IMR-90 (cell line): ENCODE measurements at regions not wholly inside any gene's neighbourhood (a gene's known extent, or its start where the extent isn't known, plus 50 kb on each side); places are given as distances from the start of the nearest gene placed in this dataset.

Experiments
- CTCF ChIP-seq: conservative IDR thresholded peaks from 2 replicates; pipeline ENCODE4 v1.5.1; 2012; ENCODE audit warnings: mild to moderate bottlenecking, low read depth, low read length, improper control_type of control experiment
- MXI1 ChIP-seq: IDR thresholded peaks from 2 replicates; pipeline ENCODE4 v1.6.1; 2012; ENCODE audit warnings: low read depth, mild to moderate bottlenecking, low read length, moderate library complexity, borderline replicate concordance
- POLR2A ChIP-seq: IDR thresholded peaks from 2 replicates; pipeline ENCODE4 v1.6.1; 2012; ENCODE audit warnings: mild to moderate bottlenecking, low read depth, low read length
- RFX5 ChIP-seq: IDR thresholded peaks from 2 replicates; pipeline ENCODE4 v1.8.0; 2012; ENCODE audit warnings: low read depth, mild to moderate bottlenecking, low read length, moderate library complexity

GRCh38 chr10:129390726-129391125, 76.3 kb upstream of the MGMT start:
- TF ChIP-seq CTCF (no peak), POLR2A (no peak), MXI1 (no peak), RFX5 (no peak)
